Lung microvascular endothelial cell (primary cell): ENCODE measurements at regions not wholly inside any gene's neighbourhood (a gene's known extent, or its start where the extent isn't known, plus 50 kb on each side); places are given as distances from the start of the nearest gene placed in this dataset.

Source experiments
- DNase-seq, 2 donors: peaks; one replicate each; pipeline versions ENCODE4 v3.0.0 to v3.0.0-alpha.2; 2010; ENCODE audit warnings: low read depth in 2 of 2

DNA sequence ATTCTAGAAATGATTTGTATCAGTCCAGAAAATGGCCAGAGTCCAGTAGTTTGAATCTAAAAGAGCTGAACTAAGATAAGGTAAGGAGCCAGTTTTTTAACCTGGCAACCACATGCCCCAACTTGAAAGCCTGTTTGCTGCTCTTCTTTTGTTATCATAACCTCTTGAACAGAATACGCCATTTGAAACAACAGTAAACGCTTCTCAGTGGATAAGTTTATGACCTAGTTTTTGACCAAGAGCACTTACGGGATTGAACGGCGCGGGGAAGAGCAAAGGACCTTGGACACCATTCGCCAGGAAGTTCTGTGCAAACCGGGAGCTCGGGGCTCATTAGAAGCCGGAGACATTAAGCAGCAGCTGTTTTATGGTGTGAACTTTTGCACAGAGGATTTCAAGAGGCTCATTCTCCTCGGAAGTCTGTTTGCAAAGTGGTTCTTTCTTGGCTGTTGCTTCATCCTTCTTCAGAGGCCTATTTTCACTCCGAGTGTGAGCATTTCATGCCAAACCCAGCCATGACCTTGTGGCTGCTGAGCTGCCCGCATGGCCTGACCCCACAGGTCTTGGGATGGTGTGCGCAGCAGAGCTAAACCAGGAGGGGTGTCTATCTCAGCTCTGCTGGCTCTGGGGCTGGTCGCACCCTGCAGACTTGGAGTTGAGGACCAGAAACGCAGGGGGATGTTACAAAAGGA is 215.1 kb downstream of the SOX4 start:
- DNase-seq = no peak

- no peak for DNase-seq
Measured at GRCh38 chr6:21811484-21811883, 217.9 kb downstream of the SOX4 start.

DNA sequence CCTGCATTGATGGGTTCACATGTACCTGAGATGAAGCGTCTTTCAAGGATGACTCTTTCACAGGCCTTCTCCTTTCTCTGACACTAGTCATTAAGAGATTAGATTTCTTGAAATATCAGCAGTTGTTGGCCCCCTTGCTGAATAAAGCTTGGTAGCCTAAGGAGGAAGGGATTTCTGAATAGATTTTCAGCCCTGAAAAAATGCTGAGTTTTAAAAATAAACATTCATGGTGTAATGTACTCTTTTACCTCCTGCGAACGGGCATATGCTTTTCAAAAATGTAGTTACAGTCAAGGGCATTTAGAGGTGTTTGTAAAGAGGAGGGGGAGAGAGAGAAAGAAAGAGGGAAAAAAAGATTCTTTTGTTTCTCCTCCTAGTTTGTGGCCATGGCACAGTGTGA is 222.7 kb downstream of the SOX4 start:
- no peak for DNase-seq

DNA sequence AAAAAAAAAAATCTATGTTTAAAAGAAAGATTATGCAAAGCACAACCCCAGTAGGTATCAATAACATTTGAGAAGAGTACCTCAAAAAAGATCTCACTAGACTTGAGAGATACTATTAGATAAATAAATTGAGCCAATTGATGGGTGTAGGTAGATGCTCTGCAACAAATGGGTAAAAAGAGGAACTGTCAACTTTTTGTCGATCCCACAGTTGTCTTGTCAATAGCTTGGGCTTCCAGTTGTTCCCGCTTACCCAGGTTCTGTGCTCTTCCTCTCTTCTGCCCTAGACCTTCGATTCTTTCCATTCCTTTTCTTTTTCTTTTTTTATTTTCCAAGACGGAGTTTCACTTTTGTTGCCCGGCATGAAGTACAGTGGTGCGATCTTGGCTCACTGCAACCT is 226.9 kb downstream of the SOX4 start:
- DNase-seq = no peak

DNA sequence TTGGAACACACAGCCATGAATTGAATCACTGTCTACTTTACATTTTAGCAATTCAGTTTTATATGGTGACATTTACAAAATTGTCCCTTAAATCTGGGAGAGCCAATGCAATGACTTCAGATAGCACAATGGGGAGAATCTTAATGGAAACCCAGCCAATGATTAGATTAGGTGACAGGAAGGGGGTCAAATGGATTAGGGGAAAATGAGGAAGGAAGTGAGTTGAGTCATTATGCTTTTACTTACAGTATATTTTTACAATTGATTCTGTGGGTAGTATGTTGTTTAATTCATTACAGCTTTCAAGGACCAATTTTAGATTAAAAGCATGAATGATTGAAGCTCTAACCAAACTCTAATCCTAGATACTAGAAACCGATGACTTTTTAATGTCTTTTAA is 229.8 kb downstream of the SOX4 start:
- DNase-seq = peak in 1 of 2 donors; percentile 51

- DNase-seq = no peak
Measured at GRCh38 chr6:21824431-21825177, 231.1 kb downstream of the SOX4 start.

GRCh38 chr6:21826023-21826422 is 232.5 kb downstream of the SOX4 start:
- DNase-seq = no peak

- DNase-seq = no peak
Measured at GRCh38 chr6:21826904-21827303, 233.4 kb downstream of the SOX4 start.

- no peak for DNase-seq
Measured at GRCh38 chr6:21827425-21828202, 234.1 kb downstream of the SOX4 start.

- no peak for DNase-seq
Measured at GRCh38 chr6:21828704-21829103, 235.2 kb downstream of the SOX4 start.

DNA sequence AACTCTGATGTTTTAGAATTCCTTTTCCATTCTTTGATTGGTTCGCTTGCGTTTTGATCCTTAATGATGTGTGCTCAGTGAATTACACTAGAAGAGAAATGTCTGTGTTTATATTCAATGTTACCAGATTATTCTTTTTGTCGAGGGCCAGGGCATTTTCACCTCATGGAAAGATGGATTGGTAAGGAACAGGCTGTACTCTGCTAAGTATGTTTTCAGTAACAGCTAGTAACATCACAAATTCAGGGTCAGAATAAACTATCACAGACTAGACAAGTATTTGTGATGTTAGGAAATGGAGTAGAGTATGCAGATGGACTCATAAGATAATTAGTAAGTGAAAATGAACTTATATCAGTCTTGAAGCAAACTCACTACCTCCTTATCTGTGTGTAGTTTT is 235.6 kb downstream of the SOX4 start:
- no peak for DNase-seq

GRCh38 chr6:21831521-21832291 is 238.2 kb downstream of the SOX4 start:
- peak in 1 of 2 donors; percentile 39 for DNase-seq

- no peak for DNase-seq
Measured at GRCh38 chr6:21836277-21836676, 242.7 kb downstream of the SOX4 start.

- no peak for DNase-seq
Measured at GRCh38 chr6:21836772-21837425, 243.3 kb downstream of the SOX4 start.

GRCh38 chr6:21840428-21840827 is 246.9 kb downstream of the SOX4 start:
- peak; percentile 25 to 96 for DNase-seq

DNA sequence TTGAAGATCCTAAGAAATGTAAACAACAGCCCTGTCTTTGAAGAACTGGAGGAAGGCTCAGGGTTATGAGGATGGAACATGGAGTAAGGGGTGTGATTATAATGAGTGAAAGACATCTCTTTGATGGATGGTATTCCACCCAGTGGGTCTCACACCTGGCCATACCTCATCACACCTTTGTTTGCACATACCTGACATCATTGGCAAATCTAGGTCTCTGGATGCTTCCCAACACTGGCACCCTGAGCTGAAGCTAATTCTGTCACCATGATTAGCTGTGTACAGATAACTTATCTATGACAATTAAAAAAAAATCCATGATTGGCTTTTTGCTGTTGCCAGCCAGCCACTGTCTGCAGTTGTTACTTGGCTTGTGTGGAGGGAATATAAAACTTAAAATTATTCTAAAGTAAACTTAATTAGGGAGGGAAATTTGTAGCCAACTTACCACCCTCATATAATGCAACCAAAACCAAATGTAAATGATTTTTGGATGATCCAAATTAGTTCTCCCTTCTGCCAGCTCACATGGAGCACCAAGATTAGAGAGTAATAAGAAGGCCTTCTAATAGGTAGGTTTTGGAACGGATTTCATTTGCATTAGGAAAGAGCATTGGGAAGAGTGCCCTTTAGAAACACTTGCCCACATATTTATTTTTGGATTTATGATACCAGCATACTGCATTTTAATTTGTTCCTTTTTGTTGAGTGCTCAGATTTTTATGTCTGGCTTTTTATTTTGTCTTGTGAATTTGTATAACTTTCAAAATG is 249.5 kb downstream of the SOX4 start:
- DNase-seq = no peak

DNA sequence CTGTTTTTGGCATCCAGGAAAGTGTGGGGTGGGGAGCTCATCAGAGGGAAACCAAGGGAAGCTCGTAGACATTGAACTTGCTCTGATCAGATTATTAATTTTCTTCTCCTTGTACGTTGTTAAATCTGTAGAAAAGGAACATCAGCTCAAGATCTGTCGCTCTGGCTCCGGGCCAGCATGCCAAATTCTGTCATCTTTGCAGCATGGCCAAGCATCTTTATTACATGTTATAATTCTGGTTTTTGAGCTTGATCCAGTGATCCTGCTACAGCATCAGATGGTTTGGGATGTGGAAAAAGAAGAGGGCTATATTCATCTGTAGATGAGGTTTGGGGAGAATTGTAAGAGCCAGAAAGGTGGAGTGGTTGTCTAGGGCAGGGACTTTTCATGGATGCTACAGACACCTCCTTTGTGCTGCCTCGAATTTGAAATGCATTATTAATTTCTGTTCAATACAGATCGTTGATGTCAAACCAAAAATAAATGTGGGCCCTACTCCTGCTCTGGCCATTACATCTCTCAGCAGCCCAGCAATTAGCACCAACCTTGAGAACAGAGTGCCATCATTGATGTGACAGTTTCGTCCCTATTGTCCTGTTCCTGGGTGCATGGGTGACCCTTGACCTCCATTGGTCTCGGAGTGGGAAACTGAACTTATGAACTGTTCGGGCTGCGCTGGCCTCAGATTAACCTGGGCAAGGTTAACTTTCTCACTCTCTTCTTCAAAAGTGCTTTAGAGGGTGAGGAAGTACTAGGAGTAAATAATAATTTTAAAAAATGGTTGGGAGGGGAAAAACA is 250.8 kb downstream of the SOX4 start:
- no peak for DNase-seq

DNA sequence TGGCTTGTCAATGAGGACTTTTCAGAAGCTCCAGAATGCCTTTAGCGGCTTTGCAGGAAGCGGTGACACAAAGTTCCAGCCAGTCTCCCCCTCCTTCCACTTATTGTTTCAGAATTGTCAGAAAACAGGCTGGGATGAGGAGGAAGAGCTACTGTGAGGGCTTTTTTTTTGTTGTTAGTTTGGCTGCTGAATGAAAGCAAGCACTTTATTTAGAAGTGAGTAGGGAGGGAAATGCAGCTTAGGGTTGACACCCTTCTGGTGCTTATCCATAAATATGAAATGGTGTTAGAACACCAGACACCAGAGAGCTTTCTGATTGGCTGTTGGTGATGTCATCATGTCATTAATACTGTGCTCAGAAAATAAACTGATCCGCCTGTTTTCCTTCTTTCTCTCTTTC is 251.5 kb downstream of the SOX4 start:
- peak; percentile 80 to 85 for DNase-seq

DNA sequence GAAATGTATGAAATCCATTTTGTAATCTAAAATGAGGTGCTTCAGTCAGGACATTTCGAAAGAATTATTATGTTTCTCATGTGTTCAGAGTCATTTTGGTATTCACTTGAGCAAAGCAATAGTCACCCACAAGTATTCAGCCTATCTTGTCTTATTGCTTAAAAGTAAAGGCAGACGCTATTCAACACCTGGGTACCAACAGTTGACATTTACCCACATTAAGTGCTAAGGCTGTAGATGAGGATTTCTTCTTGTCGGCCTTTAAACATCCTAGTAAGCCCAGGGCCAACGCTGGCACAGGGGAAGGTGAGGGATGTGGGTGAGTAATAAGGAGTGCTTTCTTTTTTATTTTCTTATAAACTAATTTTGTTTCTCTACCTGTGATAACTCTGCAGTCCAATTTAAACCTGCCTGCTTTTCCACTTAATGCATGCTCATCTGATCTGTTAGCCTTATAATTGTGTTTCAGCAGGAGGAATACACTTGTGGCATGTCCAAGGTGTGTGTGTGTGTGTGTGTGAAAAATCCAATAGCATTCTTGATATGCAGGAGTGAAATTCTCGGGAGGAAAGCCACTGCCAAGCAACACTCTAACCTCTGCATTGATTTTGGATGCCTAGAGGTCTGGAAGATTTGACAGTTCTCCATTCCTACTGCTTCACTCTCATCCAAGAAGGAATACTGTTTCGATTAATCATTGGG is 252.0 kb downstream of the SOX4 start:
- no peak for DNase-seq
